HuH-7 (cell line): ENCODE measurements at regions not wholly inside any gene's neighbourhood (a gene's known extent, or its start where the extent isn't known, plus 50 kb on each side); places are given as distances from the start of the nearest gene placed in this dataset.
"Not testable (repeated sequence)": the region's sequence is repeated elsewhere in the genome, so short reads cannot be mapped to it uniquely, and the experiment has no call there.

Source experiments
- DNase-seq: peaks from one replicate; pipeline ENCODE4 v3.0.0; 2011; ENCODE audit warnings: low spot score

- DNase-seq, result no peak
Measured at GRCh38 chr13:65378484-65378883, 1851.7 kb downstream of the PCDH9 start.

GRCh38 chr13:65368832-65369231, 1861.3 kb downstream of the PCDH9 start:
- no peak for DNase-seq

GRCh38 chr13:65353951-65354350, 1876.2 kb downstream of the PCDH9 start:
- DNase-seq, result no peak

GRCh38 chr13:65353150-65353549, 1877.0 kb downstream of the PCDH9 start:
- DNase-seq, result not testable (repeated sequence)

GRCh38 chr13:65347420-65348030, 1882.6 kb downstream of the PCDH9 start:
- DNase-seq, result no peak

- DNase-seq, result no peak
Measured at GRCh38 chr13:65343898-65344663, 1886.1 kb downstream of the PCDH9 start.

GRCh38 chr13:65342541-65343337, 1887.4 kb downstream of the PCDH9 start:
- DNase-seq, result no peak

- DNase-seq, result no peak
Measured at GRCh38 chr13:65339241-65339640, 1890.9 kb downstream of the PCDH9 start.

- DNase-seq, result no peak
Measured at GRCh38 chr13:65336916-65337315, 1893.2 kb downstream of the PCDH9 start.

- no peak for DNase-seq
Measured at GRCh38 chr13:65336087-65336749, 1893.9 kb downstream of the PCDH9 start.

- DNase-seq, result no peak
Measured at GRCh38 chr13:65330691-65331090, 1899.4 kb downstream of the PCDH9 start.

- no peak for DNase-seq
Measured at GRCh38 chr13:65330287-65330686, 1899.8 kb downstream of the PCDH9 start.

GRCh38 chr13:65323192-65323591, 1906.9 kb downstream of the PCDH9 start:
- not testable (repeated sequence) for DNase-seq

- not testable (repeated sequence) for DNase-seq
Measured at GRCh38 chr13:65321423-65321822, 1908.7 kb downstream of the PCDH9 start.

GRCh38 chr13:65314008-65314407, 1916.1 kb downstream of the PCDH9 start:
- no peak for DNase-seq

GRCh38 chr13:65310663-65311328, 1919.3 kb downstream of the PCDH9 start:
- DNase-seq, result no peak

GRCh38 chr13:65309906-65310305, 1920.2 kb downstream of the PCDH9 start:
- no peak for DNase-seq

GRCh38 chr13:65308729-65309128, 1921.4 kb downstream of the PCDH9 start:
- not testable (repeated sequence) for DNase-seq

GRCh38 chr13:65307056-65307455, 1923.1 kb downstream of the PCDH9 start:
- DNase-seq, result no peak

- DNase-seq, result no peak
Measured at GRCh38 chr13:65302691-65303090, 1927.4 kb downstream of the PCDH9 start.

GRCh38 chr13:65301506-65301905, 1928.6 kb downstream of the PCDH9 start:
- DNase-seq, result no peak

GRCh38 chr13:65300220-65300619, 1929.9 kb downstream of the PCDH9 start:
- no peak for DNase-seq
